Testis (tissue), 2 donors: ENCODE measurements at regions not wholly inside any gene's neighbourhood (a gene's known extent, or its start where the extent isn't known, plus 50 kb on each side); places are given as distances from the start of the nearest gene placed in this dataset.

Source experiments
- DNase-seq: peaks from one replicate; pipeline ENCODE4 v3.0.0-alpha.2; 2019
- H3K27ac ChIP-seq, 2 donors: fragments of 200-600 bp; sonication (generic); one replicate each; pipeline ENCODE4 v1.5.1; 2019
- H3K27me3 ChIP-seq: fragments of 200-600 bp; sonication (generic); one replicate; pipeline ENCODE4 v1.5.1; 2019
- H3K36me3 ChIP-seq: fragments of 200-600 bp; sonication (generic); one replicate; pipeline ENCODE4 v1.5.1; 2017; ENCODE audit warnings: low read depth; ENCODE audit errors: missing control alignments
- H3K4me1 ChIP-seq: fragments of 200-600 bp; sonication (generic); one replicate; pipeline ENCODE4 v1.5.1; 2019
- H3K4me3 ChIP-seq, 2 donors: fragments of 200-600 bp; sonication (generic); one replicate each; pipeline ENCODE4 v1.5.1; 2017 to 2019
- H3K9me3 ChIP-seq: fragments of 200-600 bp; sonication (generic); one replicate; pipeline ENCODE4 v1.5.1; 2017
- POLR2A ChIP-seq: fragments of 450-650 bp; IDR thresholded peaks from one replicate; pipeline ENCODE4 v1.6.1; 2017; ENCODE audit warnings: antibody characterized with exemption, mild to moderate bottlenecking, moderate library complexity
- WGBS, 2 donors: methylation state at CpG; one replicate each; pipeline ENCODE4 v1.1.5; 2018; 5-methylcytosine and 5-hydroxymethylcytosine counted together
- intact Hi-C: fragments of 100-400 bp; cut with DNase I; formaldehyde crosslinking; loops from one replicate; pipeline ENCODE4 v1.15.1; 2023; ENCODE audit warnings: low total_unique reads
- TF ChIP-seq, protein P1 (sequence below), 3 experiments: fragments of 450-650 bp in 2 of 3; fragments of 200-600 bp in 1 of 3; sonication (generic) in 1 of 3; IDR thresholded peaks; one replicate each; pipeline ENCODE4 v1.5.1; 2016 to 2019; ENCODE audit warnings: antibody characterized with exemption in 3 of 3, mild to moderate bottlenecking in 2 of 3, moderate library complexity in 1 of 3

DNA sequence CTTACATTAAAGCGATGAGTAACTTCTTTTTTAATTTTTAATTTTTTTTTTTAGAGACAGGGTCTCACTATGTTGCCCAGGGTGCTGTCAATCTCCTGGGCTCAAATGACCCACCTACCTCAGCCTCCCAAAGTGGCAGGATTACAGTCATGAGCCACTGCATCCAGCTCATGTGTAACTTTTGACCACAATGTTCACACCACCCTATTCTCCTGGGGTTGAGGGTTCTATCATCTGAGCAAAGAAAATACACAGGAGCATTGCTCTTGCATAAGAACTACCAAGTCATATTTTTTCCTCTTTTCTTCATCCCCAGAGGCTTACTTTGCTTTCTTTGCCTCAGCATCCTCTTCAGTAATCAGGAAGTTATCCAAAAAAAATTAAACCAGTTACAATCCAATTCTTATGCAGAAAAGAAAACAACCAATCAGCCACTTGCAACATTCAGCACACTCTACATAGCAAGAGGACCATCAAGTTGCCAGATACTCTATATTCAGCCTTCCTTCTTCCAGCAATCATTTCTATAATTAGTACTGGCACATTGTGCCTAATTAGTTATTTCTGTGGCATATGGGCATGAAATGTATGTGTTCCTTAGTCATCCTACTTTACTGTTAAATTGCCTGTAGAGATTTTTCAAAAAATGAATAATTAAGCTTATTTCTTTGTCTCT lies 345.6 kb downstream of the AKAIN1 start:
- 93 to 100% methylated on average over 1 of the region's 1 CpG for WGBS, 2 donors
- Histone ChIP-seq H3K36me3 (no peaks in the 10 kb centered on the region), H3K27ac (no peak overlapping the region), H3K9me3 (no peaks in the 10 kb centered on the region), H3K27me3 (no peaks in the 10 kb centered on the region), H3K4me3 (no peak overlapping the region), H3K4me1 (no peaks in the 10 kb centered on the region)
- TF ChIP-seq POLR2A: no peak
- TF ChIP-seq, protein P1, sequence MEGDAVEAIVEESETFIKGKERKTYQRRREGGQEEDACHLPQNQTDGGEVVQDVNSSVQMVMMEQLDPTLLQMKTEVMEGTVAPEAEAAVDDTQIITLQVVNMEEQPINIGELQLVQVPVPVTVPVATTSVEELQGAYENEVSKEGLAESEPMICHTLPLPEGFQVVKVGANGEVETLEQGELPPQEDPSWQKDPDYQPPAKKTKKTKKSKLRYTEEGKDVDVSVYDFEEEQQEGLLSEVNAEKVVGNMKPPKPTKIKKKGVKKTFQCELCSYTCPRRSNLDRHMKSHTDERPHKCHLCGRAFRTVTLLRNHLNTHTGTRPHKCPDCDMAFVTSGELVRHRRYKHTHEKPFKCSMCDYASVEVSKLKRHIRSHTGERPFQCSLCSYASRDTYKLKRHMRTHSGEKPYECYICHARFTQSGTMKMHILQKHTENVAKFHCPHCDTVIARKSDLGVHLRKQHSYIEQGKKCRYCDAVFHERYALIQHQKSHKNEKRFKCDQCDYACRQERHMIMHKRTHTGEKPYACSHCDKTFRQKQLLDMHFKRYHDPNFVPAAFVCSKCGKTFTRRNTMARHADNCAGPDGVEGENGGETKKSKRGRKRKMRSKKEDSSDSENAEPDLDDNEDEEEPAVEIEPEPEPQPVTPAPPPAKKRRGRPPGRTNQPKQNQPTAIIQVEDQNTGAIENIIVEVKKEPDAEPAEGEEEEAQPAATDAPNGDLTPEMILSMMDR (IDR thresholded peaks at IDR 0.05): no peak
- no peak for DNase-seq
- intact Hi-C loops: no loop called here

DNA sequence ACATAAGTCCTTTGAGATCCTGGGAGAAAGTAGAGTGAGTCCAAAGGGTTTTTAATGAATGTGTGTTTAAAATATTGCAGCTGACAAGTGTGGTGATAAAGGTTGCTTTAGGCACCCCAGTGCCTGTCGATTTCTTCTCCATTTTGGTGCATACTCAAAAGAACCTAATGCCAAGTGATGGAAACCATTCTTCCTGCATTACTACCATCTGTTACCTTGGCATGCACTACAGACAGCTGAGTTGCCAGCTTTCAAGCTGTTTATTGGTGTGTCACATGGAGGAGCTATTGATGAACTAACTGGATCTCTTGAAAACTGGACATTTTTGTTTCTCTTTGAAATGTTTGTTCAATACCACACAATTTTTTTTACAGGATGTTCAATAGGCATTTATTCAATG lies 350.0 kb downstream of the AKAIN1 start:
- Histone ChIP-seq H3K4me1 (no peaks in the 10 kb centered on the region), H3K4me3 (no peak overlapping the region)
- intact Hi-C loops: no loop called here

GRCh38 chr18:4844320-4844719 lies 352.7 kb downstream of the AKAIN1 start:
- no peak for DNase-seq
- no peaks in the 10 kb centered on the region for H3K27me3 ChIP-seq
- no peaks in the 10 kb centered on the region for H3K9me3 ChIP-seq
- WGBS, 2 donors: 59 to 69% methylated on average over 3 of the region's 3 CpGs
- TF ChIP-seq, protein P1 (IDR thresholded peaks at IDR 0.05): no peak
- no peak for TF ChIP-seq POLR2A
- no peak overlapping the region for H3K27ac ChIP-seq
- no peaks in the 10 kb centered on the region for H3K36me3 ChIP-seq
- H3K4me1 ChIP-seq: no peaks in the 10 kb centered on the region
- H3K4me3 ChIP-seq: no peak overlapping the region
- intact Hi-C loops: no loop called here

More for the DNA sequence above, 350.0 kb downstream of the AKAIN1 start:
- no peak for DNase-seq
- Histone ChIP-seq H3K27ac (no peak overlapping the region), H3K27me3 (no peaks in the 10 kb centered on the region), H3K36me3 (no peaks in the 10 kb centered on the region), H3K9me3 (no peaks in the 10 kb centered on the region)
- TF ChIP-seq, protein P1 (IDR thresholded peaks at IDR 0.05): no peak
- TF ChIP-seq POLR2A: no peak
- WGBS, 2 donors: 77 to 80% methylated on average over 1 of the region's 1 CpG

DNA sequence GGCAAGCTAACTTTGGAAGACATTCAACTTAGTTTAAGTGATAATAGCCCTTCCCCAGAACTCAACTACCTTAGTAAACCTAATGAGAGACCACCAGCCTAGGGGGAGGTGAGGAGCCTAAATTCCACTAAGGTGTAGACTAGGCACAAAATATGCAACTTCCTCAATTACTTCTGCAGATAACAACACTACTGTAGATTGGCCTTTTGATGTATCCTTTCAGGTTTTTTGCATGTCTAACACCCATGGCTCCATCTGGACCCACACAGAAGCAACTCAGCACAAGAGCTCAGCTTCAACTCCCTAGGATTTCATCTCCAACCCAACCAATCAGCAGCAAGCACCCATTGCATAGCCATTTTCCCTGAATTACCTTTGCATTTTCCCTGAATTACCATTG lies 353.3 kb downstream of the AKAIN1 start:
- H3K36me3 ChIP-seq: no peaks in the 10 kb centered on the region
- intact Hi-C loops: no loop called here
- no peaks in the 10 kb centered on the region for H3K9me3 ChIP-seq
- no peaks in the 10 kb centered on the region for H3K4me1 ChIP-seq
- H3K4me3 ChIP-seq: no peak overlapping the region
- no peaks in the 10 kb centered on the region for H3K27me3 ChIP-seq
- DNase-seq: no peak
- no peak overlapping the region for H3K27ac ChIP-seq
- no peak for TF ChIP-seq POLR2A
- TF ChIP-seq, protein P1 (IDR thresholded peaks at IDR 0.05): no peak

DNA sequence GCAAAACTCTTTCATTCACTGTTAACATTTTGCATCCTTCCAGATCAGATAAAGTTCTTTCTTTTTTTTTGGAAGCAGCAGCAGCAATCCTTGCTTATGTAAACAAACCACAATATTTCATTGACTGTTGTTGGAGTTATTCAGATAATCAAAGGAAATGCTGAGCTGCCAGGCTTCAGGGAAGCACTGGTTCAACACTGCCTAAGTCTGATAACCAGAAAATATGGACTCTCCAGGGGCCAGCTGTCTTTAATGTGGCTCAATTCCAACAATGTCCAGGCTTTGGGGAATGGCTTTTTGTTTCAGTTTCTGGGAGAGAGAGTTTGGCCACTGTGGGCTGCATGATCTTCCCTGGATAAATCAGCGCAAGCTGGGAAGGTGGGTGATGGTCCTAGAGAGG lies 354.3 kb downstream of the AKAIN1 start:
- Histone ChIP-seq H3K36me3 (no peaks in the 10 kb centered on the region), H3K4me1 (no peaks in the 10 kb centered on the region), H3K27me3 (no peaks in the 10 kb centered on the region), H3K27ac (no peak overlapping the region), H3K4me3 (no peak overlapping the region), H3K9me3 (no peaks in the 10 kb centered on the region)
- no peak for DNase-seq
- 73 to 88% methylated on average over 1 of the region's 1 CpG for WGBS, 2 donors
- intact Hi-C loops: no loop called here
- no peak for TF ChIP-seq POLR2A
- TF ChIP-seq, protein P1 (IDR thresholded peaks at IDR 0.05): no peak
